OCI-LY7 (cell line): ENCODE measurements at regions not wholly inside any gene's neighbourhood (a gene's known extent, or its start where the extent isn't known, plus 50 kb on each side); places are given as distances from the start of the nearest gene placed in this dataset.

Source experiments
- EZH2phosphoT487 ChIP-seq: fragments of 200-600 bp; sonication (generic); IDR thresholded peaks from 2 replicates; pipeline ENCODE4 v1.6.1; 2018; ENCODE audit warnings: low read depth, borderline replicate concordance, mild to moderate bottlenecking, mixed run types, antibody characterized with exemption, low read length, moderate library complexity, mixed read lengths
- TF ChIP-seq, protein P1 (sequence below): fragments of 200-600 bp; sonication (generic); conservative IDR thresholded peaks from 2 replicates; pipeline ENCODE4 v1.5.1; 2014; ENCODE audit warnings: mild to moderate bottlenecking, antibody characterized with exemption, low read length, moderate library complexity, mixed read lengths

DNA sequence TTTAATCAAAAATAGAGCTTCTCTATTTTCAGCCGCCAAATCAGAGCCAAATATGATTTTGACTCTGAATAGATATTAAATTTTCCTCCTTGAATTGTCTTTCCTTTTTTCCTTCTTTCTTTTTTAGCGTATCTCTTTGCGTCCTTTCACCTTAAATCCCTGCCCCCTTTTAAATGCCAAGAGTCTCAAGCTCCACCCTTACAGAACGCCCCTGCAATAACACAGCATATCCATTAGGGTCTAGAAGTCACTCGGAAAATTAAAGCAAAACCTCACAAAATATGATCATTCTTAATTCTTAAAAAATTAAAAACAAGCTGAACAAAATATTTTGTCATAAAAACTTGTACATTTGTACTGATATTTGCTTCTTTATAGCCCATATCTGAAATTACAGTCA is 51.3 kb upstream of the GRM8 start:
- TF ChIP-seq, protein P1, sequence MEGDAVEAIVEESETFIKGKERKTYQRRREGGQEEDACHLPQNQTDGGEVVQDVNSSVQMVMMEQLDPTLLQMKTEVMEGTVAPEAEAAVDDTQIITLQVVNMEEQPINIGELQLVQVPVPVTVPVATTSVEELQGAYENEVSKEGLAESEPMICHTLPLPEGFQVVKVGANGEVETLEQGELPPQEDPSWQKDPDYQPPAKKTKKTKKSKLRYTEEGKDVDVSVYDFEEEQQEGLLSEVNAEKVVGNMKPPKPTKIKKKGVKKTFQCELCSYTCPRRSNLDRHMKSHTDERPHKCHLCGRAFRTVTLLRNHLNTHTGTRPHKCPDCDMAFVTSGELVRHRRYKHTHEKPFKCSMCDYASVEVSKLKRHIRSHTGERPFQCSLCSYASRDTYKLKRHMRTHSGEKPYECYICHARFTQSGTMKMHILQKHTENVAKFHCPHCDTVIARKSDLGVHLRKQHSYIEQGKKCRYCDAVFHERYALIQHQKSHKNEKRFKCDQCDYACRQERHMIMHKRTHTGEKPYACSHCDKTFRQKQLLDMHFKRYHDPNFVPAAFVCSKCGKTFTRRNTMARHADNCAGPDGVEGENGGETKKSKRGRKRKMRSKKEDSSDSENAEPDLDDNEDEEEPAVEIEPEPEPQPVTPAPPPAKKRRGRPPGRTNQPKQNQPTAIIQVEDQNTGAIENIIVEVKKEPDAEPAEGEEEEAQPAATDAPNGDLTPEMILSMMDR: 0 out of 2 replicates have a peak, but pooled peaks have one; percentile 17
- TF ChIP-seq EZH2phosphoT487: no peak
